ENCODE measurements at regions not wholly inside any gene's neighbourhood (a gene's known extent, or its start where the extent isn't known, plus 50 kb on each side); places are given as distances from the start of the nearest gene placed in this dataset.

DNA sequence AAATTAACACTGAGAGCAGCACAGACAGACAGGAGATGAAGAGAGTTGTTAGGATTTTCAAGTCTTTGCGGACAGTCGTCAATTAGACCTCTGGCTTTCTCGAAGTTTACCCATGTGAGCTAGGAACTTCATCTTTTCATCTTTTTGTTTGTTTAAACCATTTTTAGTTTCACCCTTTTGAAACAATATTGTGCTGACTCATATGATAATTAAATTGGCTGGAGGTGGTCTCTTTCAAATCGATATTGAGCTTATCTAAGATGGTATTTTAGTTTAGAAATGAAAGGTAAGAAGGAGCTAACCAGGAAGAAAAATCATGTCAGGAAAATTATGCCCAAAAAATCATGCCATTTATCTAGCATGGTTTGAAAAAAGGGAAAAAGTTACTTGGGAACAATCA is 415.8 kb upstream of the SEMA3A start:
- H3K4me3 ChIP-seq (ENCODE audit: low read length, poor library complexity, severe bottlenecking) = no peak overlapping the region
- no peaks in the 10 kb centered on the region for H3K79me2 ChIP-seq (ENCODE audit: insufficient read depth, low read length)
- TF ChIP-seq EZH2phosphoT487 (IDR thresholded peaks at IDR 0.05; ENCODE audit: borderline replicate concordance) = no peak
- TF ChIP-seq, protein P1, sequence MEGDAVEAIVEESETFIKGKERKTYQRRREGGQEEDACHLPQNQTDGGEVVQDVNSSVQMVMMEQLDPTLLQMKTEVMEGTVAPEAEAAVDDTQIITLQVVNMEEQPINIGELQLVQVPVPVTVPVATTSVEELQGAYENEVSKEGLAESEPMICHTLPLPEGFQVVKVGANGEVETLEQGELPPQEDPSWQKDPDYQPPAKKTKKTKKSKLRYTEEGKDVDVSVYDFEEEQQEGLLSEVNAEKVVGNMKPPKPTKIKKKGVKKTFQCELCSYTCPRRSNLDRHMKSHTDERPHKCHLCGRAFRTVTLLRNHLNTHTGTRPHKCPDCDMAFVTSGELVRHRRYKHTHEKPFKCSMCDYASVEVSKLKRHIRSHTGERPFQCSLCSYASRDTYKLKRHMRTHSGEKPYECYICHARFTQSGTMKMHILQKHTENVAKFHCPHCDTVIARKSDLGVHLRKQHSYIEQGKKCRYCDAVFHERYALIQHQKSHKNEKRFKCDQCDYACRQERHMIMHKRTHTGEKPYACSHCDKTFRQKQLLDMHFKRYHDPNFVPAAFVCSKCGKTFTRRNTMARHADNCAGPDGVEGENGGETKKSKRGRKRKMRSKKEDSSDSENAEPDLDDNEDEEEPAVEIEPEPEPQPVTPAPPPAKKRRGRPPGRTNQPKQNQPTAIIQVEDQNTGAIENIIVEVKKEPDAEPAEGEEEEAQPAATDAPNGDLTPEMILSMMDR (conservative IDR thresholded peaks at IDR 0.05; ENCODE audit: low read length) = no peak
- H4K20me1 ChIP-seq (ENCODE audit: insufficient read depth, low read length, poor library complexity, severe bottlenecking) = no peaks in the 10 kb centered on the region
- no peaks in the 10 kb centered on the region for H3K27me3 ChIP-seq (ENCODE audit: insufficient read depth, low read length, poor library complexity, severe bottlenecking)
- no peak overlapping the region for H2AFZ ChIP-seq (ENCODE audit: low read length)
- H3K9me3 ChIP-seq (ENCODE audit: insufficient read depth, low read depth, low read length) = no peaks in the 10 kb centered on the region
- no peaks in the 10 kb centered on the region for H3K36me3 ChIP-seq (ENCODE audit: insufficient read depth, low read length)
- no peaks in the 10 kb centered on the region for H3K9me2 ChIP-seq (replicated peaks; ENCODE audit: low read depth, low read length)
- H3K4me2 ChIP-seq (ENCODE audit: low read depth, low read length, poor library complexity, severe bottlenecking) = no peak overlapping the region
- H3K4me1 ChIP-seq (ENCODE audit: insufficient read depth, low read length, poor library complexity, severe bottlenecking) = no peaks in the 10 kb centered on the region
- H3F3A ChIP-seq (ENCODE audit: low read depth) = no peaks in the 10 kb centered on the region
- H3K9ac ChIP-seq (ENCODE audit: low read depth, low read length, poor library complexity, severe bottlenecking) = no peak overlapping the region

DNA sequence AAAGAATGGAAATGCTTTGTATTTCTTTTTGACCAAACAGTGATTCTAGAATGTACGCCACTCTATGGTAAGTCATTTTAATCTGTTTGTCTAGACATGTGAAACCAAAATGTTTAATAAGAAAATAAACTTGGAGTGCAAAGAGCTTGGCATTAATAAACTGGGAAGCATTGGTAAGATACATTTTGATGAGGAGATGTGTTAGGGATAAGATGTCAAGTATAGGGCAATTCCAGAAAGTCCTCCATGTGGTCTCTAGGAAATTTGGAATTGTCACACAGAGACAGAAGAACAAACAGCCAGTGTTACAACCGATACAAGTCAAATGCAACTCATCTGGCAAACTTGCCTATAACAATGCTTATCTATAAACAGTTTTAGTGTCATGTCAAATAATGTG is 410.7 kb upstream of the SEMA3A start:
- H3K9ac ChIP-seq (ENCODE audit: low read depth, low read length, poor library complexity, severe bottlenecking) = no peak overlapping the region
- no peak for TF ChIP-seq EZH2phosphoT487 (IDR thresholded peaks at IDR 0.05; ENCODE audit: borderline replicate concordance)
- TF ChIP-seq, protein P1 (conservative IDR thresholded peaks at IDR 0.05; ENCODE audit: low read length) = no peak
- no peaks in the 10 kb centered on the region for H3K27me3 ChIP-seq (ENCODE audit: insufficient read depth, low read length, poor library complexity, severe bottlenecking)
- H3K36me3 ChIP-seq (ENCODE audit: insufficient read depth, low read length) = no peaks in the 10 kb centered on the region
- no peaks in the 10 kb centered on the region for H3K4me1 ChIP-seq (ENCODE audit: insufficient read depth, low read length, poor library complexity, severe bottlenecking)
- no peak overlapping the region for H3K4me2 ChIP-seq (ENCODE audit: low read depth, low read length, poor library complexity, severe bottlenecking)
- no peaks in the 10 kb centered on the region for H4K20me1 ChIP-seq (ENCODE audit: insufficient read depth, low read length, poor library complexity, severe bottlenecking)
- H3F3A ChIP-seq (ENCODE audit: low read depth) = no peaks in the 10 kb centered on the region
- H3K4me3 ChIP-seq (ENCODE audit: low read length, poor library complexity, severe bottlenecking) = no peak overlapping the region
- H3K9me3 ChIP-seq (ENCODE audit: insufficient read depth, low read depth, low read length) = no peaks in the 10 kb centered on the region
- no peaks in the 10 kb centered on the region for H3K79me2 ChIP-seq (ENCODE audit: insufficient read depth, low read length)
- H2AFZ ChIP-seq (ENCODE audit: low read length) = no peak overlapping the region
- H3K9me2 ChIP-seq (replicated peaks; ENCODE audit: low read depth, low read length) = no peaks in the 10 kb centered on the region

DNA sequence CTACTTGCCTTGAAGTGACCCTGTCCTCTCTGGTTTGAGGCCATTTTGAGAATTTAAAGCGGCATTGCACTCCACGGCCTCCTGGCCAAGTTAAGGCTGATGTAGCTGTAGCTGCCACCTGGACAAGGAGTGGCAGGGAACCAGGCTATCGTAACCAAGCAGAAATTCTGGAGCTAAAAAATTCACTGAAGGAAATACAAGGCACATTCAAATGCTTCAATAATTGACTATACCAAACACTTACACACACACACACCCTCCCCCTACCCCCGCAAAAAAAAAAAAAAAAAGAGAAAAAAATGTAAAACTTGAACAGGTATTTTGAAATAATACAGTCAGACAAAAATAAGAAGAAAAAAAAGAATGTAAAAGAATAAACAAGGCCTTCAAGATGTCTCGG is 409.0 kb upstream of the SEMA3A start:
- Histone ChIP-seq H3K9me3 (ENCODE audit: insufficient read depth, low read depth, low read length) (no peaks in the 10 kb centered on the region), H3K4me3 (ENCODE audit: low read length, poor library complexity, severe bottlenecking) (no peak overlapping the region), H2AFZ (ENCODE audit: low read length) (no peak overlapping the region), H3F3A (ENCODE audit: low read depth) (no peaks in the 10 kb centered on the region), H3K9me2 (replicated peaks; ENCODE audit: low read depth, low read length) (no peaks in the 10 kb centered on the region), H3K4me1 (ENCODE audit: insufficient read depth, low read length, poor library complexity, severe bottlenecking) (no peaks in the 10 kb centered on the region), H3K9ac (ENCODE audit: low read depth, low read length, poor library complexity, severe bottlenecking) (no peak overlapping the region), H4K20me1 (ENCODE audit: insufficient read depth, low read length, poor library complexity, severe bottlenecking) (no peaks in the 10 kb centered on the region), H3K27me3 (ENCODE audit: insufficient read depth, low read length, poor library complexity, severe bottlenecking) (no peaks in the 10 kb centered on the region), H3K36me3 (ENCODE audit: insufficient read depth, low read length) (no peaks in the 10 kb centered on the region), H3K4me2 (ENCODE audit: low read depth, low read length, poor library complexity, severe bottlenecking) (no peak overlapping the region), H3K79me2 (ENCODE audit: insufficient read depth, low read length) (no peaks in the 10 kb centered on the region)
- TF ChIP-seq, protein P1 (conservative IDR thresholded peaks at IDR 0.05; ENCODE audit: low read length) = no peak

All from Loucy (cell line).